CD1c-positive myeloid dendritic cell (primary cell): ENCODE measurements at regions not wholly inside any gene's neighbourhood (a gene's known extent, or its start where the extent isn't known, plus 50 kb on each side); places are given as distances from the start of the nearest gene placed in this dataset.
A peak's percentile ranks its signal among the peaks of the same experiment; 100 is the strongest.

Experiments used
- DNase-seq: peaks from one replicate; pipeline ENCODE4 v3.0.0-alpha.2; 2016; ENCODE audit errors: extremely low spot score

DNA sequence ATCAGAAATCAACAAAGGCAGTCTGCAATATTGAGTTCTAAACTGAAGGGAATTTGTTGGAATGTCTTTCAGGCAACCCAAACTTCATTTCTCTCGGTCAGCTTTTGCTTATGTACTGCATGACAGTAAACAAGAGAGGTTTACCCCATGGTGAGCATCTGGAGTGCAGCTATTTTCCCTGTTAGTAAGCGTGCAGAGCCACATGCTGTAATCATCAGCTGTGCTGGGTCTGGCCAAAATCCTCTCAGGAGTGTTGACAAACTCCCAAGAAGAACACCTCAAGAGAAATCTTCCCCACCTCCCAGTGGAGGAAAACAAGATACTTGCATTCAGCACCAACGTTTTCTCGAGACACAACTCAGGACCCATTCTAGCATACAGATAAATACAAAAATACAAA, 83.6 kb upstream of the ADAMTSL1 start:
- DNase-seq = no peak

DNA sequence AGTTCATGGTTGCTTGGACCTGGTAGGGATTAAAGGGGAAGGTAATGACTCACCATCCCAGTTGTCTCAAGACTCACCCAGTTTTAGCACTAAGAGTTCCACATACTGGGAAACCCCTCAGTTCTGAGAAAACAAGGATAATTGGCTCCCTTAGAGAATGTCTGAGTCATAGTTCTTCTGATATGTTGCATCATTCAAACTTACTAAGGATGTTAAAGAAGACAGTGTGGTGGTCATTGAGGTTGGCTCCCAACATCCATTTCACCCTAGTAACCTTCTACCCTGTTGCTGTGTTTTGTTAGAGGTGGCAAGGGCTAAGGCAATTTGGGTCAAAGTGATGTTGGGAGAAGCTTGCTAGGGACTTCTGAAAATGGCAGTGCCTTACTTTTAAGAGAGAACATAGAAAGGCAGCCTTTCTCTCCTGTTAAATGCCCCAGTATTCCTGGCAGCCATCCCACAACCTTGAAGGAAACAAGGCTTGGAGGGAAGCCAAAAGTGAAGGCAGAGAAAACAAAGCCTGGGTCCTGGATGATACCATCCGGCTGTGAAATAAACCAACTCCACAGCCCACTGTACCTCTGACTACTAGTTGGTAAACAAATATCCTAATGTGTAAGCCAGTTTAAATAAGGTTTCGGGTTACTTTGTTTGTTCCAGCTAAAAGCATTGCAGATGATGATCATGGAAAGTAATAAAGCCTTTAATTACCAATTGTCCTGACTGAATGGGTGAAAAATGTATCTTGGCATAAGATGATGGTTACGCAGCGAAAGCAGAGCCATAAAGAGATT, 80.4 kb upstream of the ADAMTSL1 start:
- peak; percentile 63 for DNase-seq

DNA sequence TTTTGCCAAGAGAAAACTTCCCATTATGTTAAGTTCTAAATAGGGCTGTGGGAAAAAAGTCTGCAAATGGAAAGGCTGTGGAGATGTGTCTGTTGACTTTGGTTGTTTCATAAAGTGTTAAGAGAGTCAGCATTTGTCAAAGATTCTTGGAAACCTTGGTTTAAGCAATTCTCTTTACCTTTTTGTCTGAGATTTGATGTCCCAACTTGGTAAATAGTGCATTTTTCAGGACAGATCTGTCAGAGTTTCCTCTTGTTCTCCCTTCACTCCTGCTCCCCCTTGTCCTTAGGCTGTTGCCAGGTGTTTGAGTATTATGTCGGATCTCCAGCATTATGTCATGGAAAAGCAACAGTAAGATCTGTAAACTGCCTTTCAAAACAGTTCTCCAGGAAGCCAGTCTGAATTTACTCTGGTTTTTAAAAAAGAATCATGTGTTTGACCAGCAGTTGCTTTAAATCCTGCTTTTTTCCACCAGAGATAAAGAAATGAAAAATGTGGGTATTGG, 79.1 kb upstream of the ADAMTSL1 start:
- no peak for DNase-seq

DNA sequence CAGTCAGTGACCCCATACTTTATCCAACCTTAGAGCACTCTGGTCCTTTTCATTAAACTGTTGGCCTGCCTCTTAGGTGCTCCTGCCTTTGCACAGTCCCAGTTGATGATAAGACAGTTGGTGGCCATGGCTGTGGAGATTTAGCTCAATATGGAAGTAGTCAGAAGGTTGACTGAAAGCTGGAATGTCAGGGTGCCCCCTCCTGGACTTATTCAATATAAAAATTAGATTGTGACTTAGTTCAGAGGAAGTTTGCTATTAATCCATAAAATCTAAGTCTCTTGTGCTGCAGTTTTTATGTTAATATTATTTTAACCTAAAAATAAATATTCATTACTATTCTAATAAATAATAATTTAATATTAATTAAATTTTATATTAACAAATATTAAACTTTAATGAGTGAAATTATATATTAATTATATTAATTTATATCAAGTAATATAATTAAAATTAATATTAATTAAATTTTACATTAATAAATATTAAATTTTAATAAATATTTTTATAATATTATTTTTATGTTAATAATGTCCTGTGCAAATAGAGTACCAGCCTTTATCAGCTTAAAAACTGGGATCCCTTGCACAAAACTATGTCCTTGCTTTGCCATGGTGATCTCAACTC, 77.7 kb upstream of the ADAMTSL1 start:
- peak; percentile 13 for DNase-seq

DNA sequence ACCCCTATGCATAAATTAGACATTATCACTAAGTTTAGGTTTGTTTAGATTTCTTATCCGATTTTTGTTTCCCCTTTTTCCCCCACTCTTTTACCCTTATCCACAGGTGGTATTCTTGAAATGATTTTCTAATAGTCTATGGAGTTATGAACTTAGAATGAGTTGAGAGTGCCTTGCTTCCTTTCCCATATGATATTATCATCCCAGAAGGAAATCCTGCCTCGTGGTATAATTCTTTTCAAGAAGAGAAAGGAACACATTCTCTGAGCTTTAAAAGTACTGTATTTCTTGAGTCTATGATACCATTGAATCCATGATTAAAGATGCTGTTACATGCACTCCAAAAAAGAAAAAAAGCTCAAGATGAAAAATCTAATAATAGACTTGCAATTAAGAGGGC, 76.9 kb upstream of the ADAMTSL1 start:
- no peak for DNase-seq

DNA sequence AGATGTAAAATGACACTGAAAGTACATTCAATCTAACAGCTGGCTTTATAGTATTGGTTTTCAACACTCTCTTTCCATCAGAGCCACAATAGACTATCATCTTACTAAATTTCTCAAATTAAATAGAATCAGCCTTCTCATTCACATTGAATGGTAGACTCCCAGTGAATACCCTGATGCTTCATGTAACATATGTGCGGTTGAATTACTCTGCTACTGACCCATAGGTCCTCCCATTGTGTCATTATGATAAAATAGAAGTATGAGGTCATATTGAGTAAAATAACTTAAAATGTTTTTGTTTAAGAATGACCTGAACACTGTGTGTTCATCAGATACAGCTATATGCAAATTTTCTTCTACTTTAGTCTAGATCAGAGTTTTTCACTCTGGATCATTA, 75.9 kb upstream of the ADAMTSL1 start:
- no peak for DNase-seq

DNA sequence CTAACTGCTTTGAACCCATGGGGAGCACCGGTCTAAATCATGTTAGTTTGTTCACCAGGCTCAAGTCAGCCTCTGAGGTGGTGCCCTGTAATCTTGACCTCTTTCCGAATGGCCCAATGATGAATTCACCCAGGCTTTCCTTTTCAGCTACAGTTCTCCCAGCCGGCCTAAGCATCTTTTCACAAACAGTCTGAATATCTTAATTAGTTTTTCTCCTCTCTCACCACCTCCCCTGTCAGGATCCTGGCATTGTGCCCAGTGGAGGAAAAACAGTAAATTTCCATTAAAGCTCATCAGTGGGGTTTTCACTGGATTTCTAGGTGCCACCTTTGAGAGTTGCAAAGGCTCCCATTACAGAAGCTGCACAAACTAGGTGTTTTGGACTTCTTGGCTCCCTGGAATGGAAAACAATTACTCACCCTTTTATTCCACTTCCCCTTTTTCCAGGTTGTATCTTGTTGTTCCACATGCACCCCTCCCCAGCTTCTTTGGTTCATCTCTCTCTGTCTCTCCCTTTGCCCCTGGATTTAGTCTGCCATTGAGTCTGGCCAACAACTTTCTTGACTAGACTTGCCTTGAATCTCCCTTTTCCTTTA, 69.4 kb upstream of the ADAMTSL1 start:
- DNase-seq = no peak

DNA sequence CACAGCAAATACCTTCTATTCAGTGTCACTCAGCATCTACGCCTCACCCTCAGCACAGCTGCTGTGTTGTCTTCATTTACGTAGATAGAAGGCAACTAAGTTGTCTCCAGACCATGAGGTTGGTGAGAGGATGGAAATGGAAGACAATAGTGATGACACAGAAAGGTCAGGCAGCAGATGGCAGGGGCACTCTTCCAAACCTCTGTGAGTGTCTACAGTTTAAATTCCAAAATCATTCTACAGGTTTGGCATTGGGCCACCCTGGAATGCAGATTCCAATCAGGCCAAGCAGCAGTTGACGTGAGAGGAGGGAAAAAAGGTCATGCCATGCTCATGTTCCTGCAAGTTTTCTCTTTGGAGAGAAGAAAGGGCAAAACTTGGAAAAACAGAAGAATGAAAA, 68.7 kb upstream of the ADAMTSL1 start:
- DNase-seq = no peak

DNA sequence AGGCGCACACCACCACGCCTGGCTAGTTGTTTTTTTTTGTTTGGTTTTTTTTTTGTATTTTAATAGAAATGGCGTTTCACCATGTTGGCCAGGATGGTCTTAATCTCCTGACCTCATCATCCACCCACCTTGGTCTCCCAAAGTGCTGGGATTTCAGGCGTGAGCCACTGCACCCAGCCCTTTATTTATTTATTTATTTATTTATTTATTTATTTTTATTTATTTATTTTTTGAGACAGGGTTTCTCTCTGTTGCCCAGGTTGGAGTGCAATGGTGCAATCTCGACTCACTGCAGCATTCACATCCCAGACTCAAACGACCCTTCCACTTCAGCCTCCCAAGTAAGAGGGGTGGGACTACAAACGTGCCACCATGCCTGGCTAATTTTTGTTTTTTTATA, 63.0 kb upstream of the ADAMTSL1 start:
- no peak for DNase-seq

DNA sequence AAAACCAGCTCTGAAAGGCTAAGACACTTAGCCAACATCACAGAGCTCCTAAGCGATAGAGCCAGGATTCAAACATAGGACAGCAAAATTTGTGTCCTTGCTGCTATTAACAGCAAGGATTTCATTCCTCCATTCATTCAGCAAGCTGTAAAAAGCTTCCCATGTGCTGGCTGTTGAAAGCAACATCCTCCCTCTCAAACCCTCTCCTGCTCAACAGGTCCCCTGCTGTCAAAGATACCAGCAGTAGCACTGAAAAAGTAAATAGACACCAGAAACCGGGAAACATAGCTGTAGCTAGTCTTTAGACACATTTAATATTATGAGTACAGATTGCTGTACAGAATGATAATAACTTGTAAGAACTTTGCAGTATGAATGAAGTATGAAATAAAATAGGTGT, 52.6 kb upstream of the ADAMTSL1 start:
- DNase-seq = no peak

DNA sequence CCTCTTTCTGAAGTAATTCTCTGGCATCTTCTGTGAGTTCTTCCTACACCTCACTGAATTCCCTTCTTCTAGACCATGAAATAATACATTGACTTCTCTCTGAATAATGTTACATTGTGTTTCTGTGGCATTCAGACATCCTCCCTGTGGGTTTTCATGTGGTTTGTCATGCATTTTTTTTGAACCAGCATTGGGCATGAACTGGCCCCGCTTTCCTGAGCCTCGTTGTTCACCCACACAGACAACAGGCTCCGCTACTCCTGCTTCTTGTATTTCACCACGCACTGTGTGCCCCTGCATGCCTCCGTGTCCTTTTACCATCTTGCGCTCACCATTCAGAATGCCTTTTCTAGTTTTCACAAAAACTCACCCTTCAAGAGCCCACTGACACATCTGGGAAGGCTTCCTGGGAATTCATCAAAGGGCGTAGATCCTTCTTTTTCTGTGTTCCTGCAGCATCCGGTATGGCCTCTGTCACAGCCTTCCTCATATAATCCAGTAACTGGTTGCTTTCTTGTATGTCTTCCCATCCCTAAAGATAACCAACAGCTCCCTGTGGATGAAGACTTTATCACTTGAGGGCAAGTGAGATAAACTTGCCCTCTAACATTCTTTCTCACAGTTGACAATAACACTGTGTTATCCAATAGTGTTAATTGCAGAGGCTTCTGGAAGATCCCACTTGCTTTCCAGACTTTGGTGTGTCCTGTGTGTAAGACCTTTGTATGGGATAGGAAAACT, 51.5 kb upstream of the ADAMTSL1 start:
- DNase-seq = no peak

DNA sequence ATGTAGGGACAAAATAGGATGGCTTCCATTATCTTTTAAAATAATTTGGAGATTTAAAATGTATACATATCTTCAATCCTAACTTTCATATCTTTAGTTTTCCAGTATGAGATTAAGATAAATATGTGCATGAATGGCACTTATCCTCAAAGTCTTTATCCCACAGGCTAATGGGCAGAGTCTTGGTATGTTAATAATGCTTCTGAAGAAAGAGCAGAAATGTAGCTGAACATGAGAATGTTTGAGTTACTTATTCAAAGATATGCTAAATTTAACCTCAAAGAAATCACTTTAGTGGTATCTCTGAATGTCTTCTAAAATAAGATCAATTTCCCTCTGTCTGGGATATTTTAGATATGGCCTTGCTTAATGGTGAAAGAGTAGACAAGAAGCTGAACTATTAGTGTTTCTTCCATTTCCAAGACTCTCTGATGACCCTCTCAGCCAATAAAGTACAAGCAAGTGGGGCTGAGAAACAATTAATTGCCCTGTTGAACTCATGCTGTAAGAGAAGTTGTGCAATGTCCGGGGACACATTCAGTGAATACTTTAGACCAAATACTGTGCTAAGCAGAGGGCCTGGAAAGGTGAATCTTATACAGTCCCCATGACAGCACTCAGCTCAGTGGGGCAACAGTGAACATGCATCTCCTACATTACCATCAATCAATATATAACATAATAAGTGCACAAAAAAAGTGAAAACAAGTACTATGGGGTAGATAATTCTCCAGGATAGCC, 50.0 kb upstream of the ADAMTSL1 start:
- DNase-seq = no peak
